ENCODE measurements at regions not wholly inside any gene's neighbourhood (a gene's known extent, or its start where the extent isn't known, plus 50 kb on each side); places are given as distances from the start of the nearest gene placed in this dataset.

DNA sequence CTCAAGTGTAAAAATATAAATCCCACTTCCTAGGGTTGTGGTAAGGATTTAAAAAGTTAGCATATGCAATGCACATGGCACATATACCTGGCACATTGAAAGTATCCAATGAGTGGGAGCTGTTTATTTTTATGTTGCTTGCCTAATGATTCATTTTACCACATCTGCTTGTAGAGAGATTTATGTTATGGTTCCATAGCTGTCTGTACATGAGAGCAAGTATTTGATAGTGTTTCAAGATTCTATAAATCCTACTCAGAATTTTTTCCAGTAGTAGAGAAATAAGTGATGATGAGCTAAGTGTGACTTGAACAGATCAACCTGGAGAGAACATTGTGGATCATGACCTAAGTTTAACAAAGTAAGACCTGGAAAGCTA is 125.3 kb upstream of the SPTLC3 start:
- peaks cover 7% of the 10 kb centered on the region for H3K27me3 ChIP-seq (ENCODE audit: control insufficient read depth, extremely low read depth, insufficient read depth, low read length)

DNA sequence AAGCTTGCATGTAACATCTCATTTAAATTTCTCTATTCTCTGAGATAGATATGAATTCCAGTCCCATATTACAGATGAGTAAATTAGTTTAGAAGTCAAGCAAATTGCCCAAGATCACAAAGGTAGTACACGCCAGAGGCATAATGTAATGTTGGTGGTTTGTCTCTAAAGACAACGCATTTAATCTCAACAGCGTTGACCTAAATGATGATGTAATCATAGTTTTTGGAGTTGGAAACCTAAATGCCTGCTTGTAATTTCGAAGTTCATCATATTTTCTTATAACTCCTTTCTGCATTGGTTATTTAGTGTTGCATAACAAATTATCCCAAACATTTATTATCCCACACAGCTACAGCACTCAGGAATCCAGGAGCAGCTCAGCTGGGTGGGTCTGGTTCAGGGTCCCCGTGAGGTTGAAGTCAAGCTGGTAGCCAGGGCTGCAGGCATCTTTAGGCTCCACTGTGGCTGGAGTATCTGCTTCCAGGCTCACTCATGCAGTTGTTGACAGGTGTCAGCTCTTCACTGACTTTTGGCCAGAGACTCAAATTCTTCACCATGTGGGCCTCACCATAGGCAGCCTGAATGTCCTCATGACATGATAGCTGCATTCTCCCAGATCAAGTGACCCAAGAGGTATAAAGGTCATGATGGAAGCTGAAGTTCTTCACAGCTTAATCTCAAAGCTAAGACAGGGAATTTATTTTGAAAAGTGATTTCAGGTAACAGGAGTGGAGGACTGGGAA is 122.0 kb upstream of the SPTLC3 start:
- H3K4me1 ChIP-seq (ENCODE audit: control insufficient read depth, extremely low read depth, insufficient read depth, low read length), result no peaks in the 10 kb centered on the region
- no peak overlapping the region for H2AFZ ChIP-seq (ENCODE audit: control insufficient read depth, low read length)
- H3K9me3 ChIP-seq (ENCODE audit: control insufficient read depth, low read depth, low read length), result no peaks in the 10 kb centered on the region
- no peak overlapping the region for H3K4me2 ChIP-seq (ENCODE audit: control insufficient read depth, extremely low read depth, insufficient read depth, low read depth, low read length)
- FAIRE-seq (no peak), DNase-seq (ENCODE audit: low read depth, low spot score) (no peak)
- dilution Hi-C loops (cut with MboI; ENCODE audit: extremely low pct_ligation_motif_present, low sequenced_read_pairs), result no loop called here
- no peaks in the 10 kb centered on the region for H3K36me3 ChIP-seq (ENCODE audit: control insufficient read depth in 2 of 2, extremely low read depth in 1 of 2, insufficient read depth in 2 of 2, low read length in 2 of 2)
- peaks cover 3% of the 10 kb centered on the region for H3K27me3 ChIP-seq (ENCODE audit: control insufficient read depth, extremely low read depth, insufficient read depth, low read length)
- no peak overlapping the region for H3K4me3 ChIP-seq (ENCODE audit: control insufficient read depth in 2 of 3, extremely low read depth in 1 of 3, insufficient read depth in 2 of 3, low read depth in 1 of 3, low read length in 3 of 3)
- TF ChIP-seq, protein P1, sequence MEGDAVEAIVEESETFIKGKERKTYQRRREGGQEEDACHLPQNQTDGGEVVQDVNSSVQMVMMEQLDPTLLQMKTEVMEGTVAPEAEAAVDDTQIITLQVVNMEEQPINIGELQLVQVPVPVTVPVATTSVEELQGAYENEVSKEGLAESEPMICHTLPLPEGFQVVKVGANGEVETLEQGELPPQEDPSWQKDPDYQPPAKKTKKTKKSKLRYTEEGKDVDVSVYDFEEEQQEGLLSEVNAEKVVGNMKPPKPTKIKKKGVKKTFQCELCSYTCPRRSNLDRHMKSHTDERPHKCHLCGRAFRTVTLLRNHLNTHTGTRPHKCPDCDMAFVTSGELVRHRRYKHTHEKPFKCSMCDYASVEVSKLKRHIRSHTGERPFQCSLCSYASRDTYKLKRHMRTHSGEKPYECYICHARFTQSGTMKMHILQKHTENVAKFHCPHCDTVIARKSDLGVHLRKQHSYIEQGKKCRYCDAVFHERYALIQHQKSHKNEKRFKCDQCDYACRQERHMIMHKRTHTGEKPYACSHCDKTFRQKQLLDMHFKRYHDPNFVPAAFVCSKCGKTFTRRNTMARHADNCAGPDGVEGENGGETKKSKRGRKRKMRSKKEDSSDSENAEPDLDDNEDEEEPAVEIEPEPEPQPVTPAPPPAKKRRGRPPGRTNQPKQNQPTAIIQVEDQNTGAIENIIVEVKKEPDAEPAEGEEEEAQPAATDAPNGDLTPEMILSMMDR (optimal IDR thresholded peaks at IDR 0.05 in 1 of 3, IDR thresholded peaks at IDR 0.05 in 1 of 3, conservative IDR thresholded peaks at IDR 0.05 in 1 of 3; ENCODE audit: extremely low read depth in 1 of 3, insufficient read depth in 2 of 3, low read length in 3 of 3), result no peak
- no peak for TF ChIP-seq EZH2 (IDR thresholded peaks at IDR 0.05; ENCODE audit: low read length)
- no peaks in the 10 kb centered on the region for H3K79me2 ChIP-seq (ENCODE audit: control insufficient read depth, insufficient read depth, low read length)
- H3K9ac ChIP-seq (ENCODE audit: control insufficient read depth, extremely low read depth, insufficient read depth, low read length), result no peak overlapping the region
- H3K27ac ChIP-seq (ENCODE audit: control insufficient read depth, insufficient read depth, low read length), result no peak overlapping the region
- no peaks in the 10 kb centered on the region for H3K9me1 ChIP-seq (ENCODE audit: control insufficient read depth, extremely low read depth, insufficient read depth, low read length)
- no peaks in the 10 kb centered on the region for H4K20me1 ChIP-seq (ENCODE audit: control insufficient read depth, extremely low read depth, insufficient read depth, low read length)

More for the DNA sequence above, 125.3 kb upstream of the SPTLC3 start:
- H3K4me2 ChIP-seq (ENCODE audit: control insufficient read depth, extremely low read depth, insufficient read depth, low read depth, low read length), result no peak overlapping the region
- no peaks in the 10 kb centered on the region for H3K9me1 ChIP-seq (ENCODE audit: control insufficient read depth, extremely low read depth, insufficient read depth, low read length)
- no peaks in the 10 kb centered on the region for H4K20me1 ChIP-seq (ENCODE audit: control insufficient read depth, extremely low read depth, insufficient read depth, low read length)
- FAIRE-seq, result no peak
- no peak overlapping the region for H3K9ac ChIP-seq (ENCODE audit: control insufficient read depth, extremely low read depth, insufficient read depth, low read length)
- no peaks in the 10 kb centered on the region for H3K4me1 ChIP-seq (ENCODE audit: control insufficient read depth, extremely low read depth, insufficient read depth, low read length)
- no peak overlapping the region for H3K4me3 ChIP-seq (ENCODE audit: control insufficient read depth in 2 of 3, extremely low read depth in 1 of 3, insufficient read depth in 2 of 3, low read depth in 1 of 3, low read length in 3 of 3)
- no peak for DNase-seq (ENCODE audit: low read depth, low spot score)
- H3K9me3 ChIP-seq (ENCODE audit: control insufficient read depth, low read depth, low read length), result no peaks in the 10 kb centered on the region
- no peak for TF ChIP-seq EZH2 (IDR thresholded peaks at IDR 0.05; ENCODE audit: low read length)
- TF ChIP-seq, protein P1 (optimal IDR thresholded peaks at IDR 0.05 in 1 of 3, IDR thresholded peaks at IDR 0.05 in 1 of 3, conservative IDR thresholded peaks at IDR 0.05 in 1 of 3; ENCODE audit: extremely low read depth in 1 of 3, insufficient read depth in 2 of 3, low read length in 3 of 3), result no peak
- no peaks in the 10 kb centered on the region for H3K36me3 ChIP-seq (ENCODE audit: control insufficient read depth in 2 of 2, extremely low read depth in 1 of 2, insufficient read depth in 2 of 2, low read length in 2 of 2)
- no peak overlapping the region for H2AFZ ChIP-seq (ENCODE audit: control insufficient read depth, low read length)
- no peaks in the 10 kb centered on the region for H3K79me2 ChIP-seq (ENCODE audit: control insufficient read depth, insufficient read depth, low read length)
- dilution Hi-C loops (cut with MboI; ENCODE audit: extremely low pct_ligation_motif_present, low sequenced_read_pairs), result no loop called here
- no peak overlapping the region for H3K27ac ChIP-seq (ENCODE audit: control insufficient read depth, insufficient read depth, low read length)
